ENCODE measurements at regions not wholly inside any gene's neighbourhood (a gene's known extent, or its start where the extent isn't known, plus 50 kb on each side); places are given as distances from the start of the nearest gene placed in this dataset.
A peak's percentile ranks its signal among the peaks of the same experiment; 100 is the strongest.

DNA sequence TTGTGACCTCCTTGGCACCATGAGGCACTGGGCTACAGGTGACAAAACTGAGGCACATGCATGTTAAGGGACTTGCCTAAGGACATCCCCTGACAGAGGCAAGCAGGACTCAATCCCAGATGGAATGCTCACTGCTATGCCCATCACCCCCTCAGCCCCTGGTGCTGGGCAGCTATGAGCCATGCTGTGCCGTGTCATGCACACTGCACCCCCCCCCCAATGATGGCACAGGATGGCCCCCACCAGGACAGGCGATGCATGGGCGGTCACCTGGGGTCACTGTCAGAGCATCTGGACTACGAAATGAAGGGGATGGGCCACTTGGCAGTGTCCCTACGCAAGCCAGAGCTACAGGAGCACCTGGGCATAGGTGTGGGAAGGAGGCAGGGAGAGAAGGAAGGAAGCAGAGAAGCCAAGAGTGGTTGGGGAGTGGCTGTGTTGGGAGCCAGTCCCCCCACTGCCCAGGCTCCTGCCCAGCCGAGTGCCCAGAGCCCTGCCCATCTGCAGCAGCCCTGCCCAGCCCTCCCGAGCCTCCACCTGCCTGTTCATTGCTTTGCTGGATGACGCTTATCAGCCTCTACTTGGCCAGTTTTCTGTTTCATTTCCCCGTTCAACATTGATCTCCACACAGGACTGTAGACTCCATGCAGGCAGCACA lies 84.9 kb upstream of the DIO3 start:
- peak; percentile 3 for DNase-seq

DNA sequence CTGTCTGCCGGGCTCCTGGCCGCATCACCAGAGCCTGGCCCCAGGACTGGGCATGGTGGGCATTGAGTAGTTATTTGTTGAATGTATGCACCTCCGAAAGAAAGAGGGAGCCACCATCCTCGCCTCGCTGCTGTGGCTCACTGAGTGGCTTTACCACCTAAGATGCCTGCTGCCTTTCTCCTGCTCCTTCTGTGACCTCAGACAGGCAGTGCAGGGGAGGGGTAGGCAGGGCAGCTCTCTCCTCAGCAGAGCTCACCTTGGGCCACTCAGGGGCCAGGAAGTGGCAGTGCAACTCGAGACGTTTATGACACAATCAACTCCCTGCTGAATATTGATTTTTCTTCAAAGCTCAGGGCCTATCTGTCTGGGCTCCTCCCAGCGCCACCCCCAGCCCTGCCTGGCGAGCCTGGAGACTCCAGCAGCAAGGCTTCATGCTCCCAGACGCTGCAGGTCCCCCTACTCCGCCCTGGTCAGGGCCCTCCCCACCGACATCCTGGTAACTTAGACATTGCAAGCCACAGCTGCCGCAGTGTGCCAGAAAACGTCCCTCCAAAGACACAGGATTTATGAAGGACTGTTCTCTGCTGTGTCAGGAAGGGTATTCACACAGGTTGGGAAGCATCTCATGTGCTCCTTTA lies 84.3 kb upstream of the DIO3 start:
- DNase-seq = peak; percentile 5

DNA sequence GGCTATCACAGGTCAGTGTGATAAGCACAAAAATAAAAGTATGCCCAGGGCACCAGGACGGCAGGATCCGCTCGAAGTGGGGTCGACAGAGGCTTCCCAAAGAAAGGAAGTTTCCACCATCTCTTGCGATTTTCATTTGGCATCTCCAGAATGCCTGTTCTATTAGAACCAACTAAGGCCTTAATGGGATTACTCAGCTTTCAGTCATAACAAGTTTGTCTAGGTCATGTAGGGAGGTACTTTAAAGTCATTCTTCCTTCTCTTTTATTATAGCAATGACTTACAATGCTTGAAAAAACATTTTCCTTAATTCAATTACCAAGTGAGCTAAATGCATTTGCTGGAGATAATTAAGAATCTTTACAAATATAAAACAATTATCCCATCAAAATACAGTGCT lies 83.6 kb upstream of the DIO3 start:
- DNase-seq = no peak

DNA sequence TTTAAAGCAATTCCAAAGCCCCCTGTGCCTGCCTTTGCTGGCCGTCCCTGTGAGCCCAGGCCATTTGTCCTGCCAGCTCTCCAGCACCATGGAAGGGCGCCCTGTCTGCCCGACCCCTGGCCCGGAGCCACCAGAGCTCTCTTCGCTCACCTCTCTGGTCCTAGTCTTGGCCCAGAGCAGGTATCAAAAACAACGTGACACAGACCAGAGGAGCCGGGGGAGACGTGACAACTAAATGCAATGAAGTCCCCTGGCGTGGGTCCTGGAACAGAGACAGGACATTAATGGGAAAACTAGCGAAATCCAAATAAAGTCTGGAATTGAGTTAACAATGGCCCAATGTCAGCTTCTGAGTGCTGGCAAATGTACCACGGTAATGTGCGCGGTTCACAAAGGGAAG lies 83.2 kb upstream of the DIO3 start:
- DNase-seq = peak; percentile 2

DNA sequence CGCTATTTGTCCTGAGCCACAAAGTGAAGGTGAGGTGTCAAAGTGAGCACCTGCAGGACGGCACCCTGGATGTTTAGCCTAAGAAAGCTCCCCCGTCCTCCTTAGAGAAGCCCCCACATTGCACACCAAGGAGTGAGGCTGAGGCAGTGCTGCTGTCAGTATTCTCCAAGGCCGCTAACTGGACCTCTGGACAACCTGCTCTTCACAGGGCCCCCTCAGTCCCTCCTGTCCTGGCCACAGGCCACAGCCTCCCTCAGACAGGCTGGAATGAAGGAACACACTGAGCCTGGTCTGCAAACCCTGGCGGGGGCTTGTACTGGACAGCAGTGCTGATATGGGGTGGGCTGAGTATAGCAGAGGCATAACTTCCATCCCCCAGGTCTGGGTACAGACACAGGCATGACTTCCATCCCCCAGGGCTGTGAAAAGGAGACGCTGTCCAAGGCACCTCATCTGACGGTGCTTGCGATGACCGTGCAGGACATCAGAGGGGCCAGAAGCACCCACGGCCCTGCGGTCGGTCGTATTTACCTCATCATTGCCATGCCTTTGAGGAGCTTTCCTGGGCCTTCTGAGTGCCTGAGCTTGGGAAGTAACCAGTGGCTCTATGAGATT lies 82.4 kb upstream of the DIO3 start:
- no peak for DNase-seq

DNA sequence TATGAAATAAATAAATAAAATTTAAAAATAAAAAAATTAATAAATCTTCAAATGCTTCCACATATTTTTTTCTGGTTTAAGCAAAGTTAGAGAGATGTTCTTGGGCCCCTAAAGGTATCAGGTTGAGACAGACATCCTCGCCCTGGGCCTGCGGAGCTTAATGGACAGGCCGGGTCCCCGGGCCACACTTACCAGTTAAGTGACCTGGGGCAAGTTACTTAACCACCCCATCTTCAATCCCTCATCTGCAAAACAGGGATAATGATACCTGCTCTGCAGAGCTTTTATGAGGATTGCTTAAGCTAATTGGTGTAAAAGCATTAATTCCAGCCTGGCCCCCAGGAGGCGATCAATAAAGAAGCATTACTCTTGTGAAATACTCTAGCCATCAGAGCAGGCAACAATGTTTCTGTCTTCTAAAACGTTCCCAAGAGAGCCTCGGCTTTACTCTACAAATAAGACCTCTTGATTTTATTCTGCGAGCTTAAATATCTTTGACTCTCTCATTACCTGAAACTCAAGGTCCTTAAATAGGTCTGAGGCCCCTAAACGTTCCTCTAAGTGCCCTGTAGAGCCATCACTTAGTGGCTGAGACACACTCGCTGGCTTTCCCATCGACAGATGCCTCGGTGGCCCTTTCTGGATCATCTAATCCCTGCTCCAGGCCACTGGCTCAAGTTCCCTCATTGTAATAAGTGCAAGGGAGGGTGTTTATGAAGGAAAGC lies 81.1 kb upstream of the DIO3 start:
- DNase-seq = peak; percentile 3

DNA sequence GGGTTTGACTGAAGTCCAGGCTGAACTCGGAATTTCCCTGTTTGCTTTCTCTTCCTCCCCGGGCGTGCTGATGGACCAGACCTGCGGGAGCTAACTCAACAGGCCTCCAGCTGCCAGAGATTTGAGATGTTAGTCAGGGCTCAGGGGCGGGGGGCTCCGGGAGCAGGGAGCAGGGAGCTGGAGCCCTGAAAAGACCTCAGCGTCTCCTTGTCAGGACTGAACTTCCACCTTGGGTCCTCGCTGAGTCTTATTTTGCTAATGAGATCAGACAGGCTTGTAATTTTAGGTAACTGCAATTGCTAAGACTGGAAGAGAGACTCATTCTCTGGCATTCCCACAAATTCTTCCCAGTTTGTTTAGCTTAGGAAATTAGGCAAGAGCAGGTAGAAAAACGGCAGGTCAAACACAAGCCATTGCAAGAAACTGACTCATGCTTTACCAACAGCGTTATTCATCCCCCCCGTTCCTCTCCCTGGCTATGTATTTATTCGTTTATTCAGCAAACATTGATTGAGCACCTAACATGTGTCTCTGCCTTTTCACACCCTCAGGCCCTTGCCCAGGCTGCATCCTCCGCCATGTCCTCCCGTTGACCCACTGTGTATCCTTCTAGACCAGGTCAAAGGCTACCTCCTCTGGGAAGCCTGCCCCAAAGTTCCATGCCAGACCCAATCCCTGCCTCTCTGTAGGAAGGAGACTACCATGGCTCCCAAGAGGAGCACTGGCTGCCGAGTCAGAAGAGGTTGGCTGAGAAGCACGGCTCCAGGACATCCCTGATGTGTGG lies 80.4 kb upstream of the DIO3 start:
- peak; percentile 2 for DNase-seq

DNA sequence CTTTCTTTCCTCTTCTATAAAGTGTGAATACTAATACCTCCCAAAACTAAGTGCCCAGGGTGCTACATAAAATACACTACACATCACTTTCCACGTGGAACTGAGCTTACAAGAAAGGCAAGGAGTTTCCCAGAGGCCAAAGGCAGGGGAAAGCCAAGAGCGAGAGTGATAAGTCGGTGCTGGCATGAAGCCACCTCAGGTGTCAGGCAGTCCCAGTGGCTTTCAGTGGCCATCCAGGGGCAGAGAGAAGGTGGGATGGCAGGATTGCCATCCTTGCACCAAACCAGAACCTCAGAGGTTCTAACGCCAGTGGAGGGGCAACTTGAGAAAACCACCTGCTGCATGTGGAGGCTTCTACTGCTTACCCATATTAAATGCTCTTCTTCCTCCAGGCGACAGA lies 79.7 kb upstream of the DIO3 start:
- DNase-seq = peak; percentile 1

DNA sequence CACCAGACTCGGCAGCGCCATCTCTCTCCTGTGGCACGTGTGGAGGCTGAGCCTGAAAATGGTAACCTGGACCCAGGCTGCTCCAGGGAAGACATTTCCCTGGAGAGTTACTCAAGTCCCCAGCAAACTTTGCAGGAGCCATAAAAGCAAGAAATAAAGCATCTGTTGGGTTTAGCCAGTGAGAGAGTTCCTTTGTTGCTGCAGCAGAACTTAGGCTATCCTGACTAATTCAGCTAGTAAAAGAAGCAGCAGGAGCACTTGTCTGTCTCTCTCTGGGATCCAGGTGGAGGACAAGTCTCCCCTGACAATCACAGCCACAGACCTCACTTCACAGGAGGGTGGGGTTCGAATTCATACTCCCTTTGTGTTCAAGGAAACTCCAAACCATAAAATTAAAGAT lies 79.2 kb upstream of the DIO3 start:
- no peak for DNase-seq

DNA sequence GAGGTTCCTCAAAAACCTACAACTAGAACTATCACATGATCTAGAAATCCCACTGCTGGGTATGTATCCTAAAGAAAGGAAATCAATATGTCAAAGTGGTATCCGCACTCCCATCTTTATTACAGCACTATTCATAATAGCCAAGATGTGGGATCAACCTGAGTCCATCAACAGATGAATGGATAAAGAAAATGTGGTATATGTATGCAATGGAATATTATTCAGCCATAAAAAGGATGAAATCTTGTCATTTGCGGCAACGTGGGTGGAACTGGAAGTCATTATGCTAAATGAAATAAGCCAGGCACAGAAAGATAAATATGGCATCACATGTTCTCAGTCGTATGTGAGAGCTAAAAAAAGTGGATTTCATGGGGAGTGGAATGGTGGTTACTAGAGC lies 77.5 kb upstream of the DIO3 start:
- no peak for DNase-seq

DNA sequence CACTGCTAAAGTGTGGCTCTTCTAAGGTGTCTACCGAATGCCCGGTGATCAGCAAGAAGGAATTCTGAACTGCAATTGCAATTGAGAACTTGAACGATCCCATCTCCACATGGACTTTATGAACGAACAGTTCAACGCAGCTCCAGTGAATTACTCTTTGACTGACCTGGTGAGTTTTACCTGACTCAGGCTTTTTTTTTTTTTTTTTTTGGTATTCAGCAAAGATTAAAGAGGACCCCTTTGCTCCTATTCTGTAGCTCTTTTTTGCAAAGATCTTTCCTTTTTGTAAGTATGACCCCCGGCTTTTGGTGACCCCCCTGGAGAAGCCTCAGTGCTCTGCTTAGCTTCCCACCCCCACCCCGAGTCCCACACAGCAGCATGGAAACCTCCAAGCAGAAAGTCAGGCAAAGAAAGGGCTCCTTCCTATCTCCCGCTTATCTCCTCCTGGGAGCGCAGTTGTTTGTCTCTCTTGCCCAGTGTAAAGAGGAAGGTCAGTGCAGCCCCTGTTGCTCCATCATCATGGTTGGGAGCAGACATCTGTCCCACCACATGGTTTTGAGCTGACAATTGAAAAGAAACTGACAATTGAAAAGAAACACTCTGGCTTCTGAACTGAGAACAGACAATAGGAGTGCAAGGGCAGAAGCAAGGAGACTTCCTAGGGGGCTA lies 72.1 kb upstream of the DIO3 start:
- no peak for DNase-seq

DNA sequence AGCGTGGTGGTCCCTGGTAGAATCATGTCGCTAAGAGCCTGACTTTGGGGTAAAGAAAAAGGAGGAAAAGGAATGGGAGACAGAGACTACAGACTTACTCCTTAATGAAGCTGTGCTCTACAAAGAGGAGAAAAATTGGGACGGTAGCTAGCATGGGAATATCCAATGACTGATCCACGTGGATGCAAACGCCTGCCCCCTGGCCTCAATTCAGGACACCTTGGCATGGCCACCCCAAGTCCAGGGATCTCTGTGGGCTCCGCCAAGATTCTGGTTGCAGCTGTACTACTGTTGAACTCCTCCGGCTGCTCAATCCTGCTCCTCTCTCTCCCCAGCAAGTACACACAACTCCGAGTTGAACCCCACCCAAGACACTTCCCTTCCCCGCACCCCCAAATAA lies 70.5 kb upstream of the DIO3 start:
- no peak for DNase-seq

DNA sequence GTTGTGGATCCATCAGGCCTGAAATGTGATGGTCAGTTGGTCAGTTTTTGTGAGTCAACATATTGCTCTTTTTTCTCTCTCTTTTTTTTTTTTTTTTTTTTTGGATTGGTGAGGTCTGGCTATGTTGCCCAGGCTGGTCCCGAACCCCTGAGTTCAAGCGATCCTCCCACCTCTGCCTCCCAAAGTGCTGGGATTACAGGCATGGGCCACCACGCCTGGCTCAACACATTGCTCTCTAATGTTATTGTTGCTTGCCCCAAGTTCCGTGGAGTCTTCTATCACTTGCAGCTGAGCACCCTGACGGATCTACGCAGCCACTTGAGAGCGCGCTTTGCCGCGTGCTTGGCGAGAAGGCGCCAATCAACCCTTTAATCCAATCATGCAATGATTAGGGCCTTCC lies 69.5 kb upstream of the DIO3 start:
- DNase-seq = no peak

DNA sequence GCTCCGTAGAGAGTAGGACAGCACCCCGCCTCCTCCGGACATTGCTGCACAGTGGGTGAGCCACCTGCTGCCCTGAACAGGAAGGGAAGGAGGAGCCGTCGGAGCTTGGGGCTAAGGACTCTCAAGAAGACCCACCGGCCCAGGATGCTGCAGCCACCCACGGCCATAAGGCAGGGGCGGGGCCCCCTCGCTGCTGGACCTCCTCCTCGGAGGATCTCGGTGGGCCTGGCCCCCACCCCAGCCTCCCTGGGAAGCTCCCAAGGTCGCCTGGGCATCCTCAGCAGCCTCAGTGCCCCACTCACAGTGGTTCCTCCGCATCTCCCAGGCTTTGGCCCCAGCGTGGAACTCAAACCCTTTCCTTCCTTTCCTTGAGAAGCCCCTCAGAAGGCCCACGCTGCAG lies 68.6 kb upstream of the DIO3 start:
- DNase-seq = peak; percentile 7

DNA sequence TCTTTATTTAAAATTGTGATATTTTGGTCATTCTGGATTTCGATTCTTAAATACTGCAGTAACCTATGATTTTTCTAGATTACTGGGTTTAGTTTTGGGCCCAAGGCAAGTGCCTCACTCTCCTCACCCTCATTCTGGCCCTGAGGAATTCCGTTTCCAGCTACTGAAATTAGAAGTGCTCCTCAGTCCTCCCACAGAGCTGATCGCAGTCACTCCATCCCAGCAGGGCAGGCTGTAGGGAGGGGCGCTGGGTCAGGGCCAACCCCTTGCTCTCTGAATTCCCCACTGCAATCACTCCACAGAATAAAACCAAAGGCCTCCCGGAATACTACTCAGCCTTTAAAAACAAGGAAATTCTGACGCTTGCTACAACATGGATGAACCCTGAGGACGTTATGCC lies 66.5 kb upstream of the DIO3 start:
- DNase-seq = no peak

DNA sequence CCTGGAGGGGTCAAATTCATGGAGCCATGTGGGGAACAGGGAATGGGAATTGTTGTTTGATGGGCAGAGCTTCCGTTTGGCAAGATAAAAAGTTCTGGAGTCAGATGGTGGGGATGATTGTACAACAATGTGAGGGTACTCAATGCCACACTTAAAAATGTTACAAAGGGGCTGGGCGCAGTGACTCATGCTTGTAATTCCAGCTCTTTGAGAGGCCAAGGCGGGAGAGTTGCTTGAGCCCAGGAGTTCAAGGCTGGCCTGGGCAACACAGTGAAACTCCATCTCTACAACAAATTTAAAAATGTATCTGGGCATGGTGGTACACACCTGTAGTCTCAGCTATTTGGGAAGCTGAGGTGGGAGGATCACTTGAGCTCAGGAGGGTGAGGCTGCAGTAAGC lies 66.0 kb upstream of the DIO3 start:
- no peak for DNase-seq

DNA sequence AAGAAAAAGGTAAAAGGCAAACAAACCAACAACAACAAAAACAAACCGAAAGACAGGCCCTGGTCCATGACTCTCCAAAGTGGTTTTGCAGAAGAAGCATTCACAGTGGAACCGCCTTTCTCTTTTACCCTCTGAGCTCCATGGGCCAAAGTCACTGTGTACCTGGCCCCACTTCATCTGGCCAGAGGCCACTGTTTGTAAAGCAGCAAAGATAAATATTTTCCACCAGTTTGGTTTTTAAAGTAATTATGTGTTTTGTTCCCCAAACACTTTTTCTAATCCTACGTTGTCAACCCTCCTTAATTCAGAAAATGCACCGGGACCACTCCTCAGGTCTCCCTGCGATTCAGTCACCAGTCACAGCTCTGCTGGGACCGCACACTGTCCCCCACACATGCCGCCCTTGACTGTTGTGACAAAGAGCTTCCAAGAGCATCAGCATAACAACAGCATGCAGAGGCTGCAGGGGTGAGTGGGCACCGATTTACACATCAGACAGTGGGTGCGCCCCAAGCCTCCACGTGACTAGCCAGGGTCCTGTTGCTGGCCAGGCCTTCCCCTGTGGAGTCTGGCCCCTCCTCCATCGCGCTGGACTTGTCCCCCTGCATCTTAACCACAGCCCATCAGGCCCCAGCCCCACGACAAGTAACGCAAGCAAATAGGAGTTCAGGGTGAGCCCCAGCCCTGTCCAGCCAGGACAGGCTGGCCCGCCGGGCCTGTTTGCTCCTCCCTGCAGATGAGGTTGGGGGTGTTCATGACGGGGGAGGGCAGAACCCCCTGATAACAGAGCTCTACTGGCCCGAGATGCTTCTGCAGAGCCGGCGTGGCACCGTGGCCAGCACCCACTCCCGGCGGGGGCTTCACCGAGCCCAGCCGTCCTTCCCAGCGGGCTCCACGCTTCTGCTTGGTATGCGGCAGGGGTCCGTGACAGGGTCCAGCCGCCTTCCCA lies 65.2 kb upstream of the DIO3 start:
- peak; percentile 9 for DNase-seq

DNA sequence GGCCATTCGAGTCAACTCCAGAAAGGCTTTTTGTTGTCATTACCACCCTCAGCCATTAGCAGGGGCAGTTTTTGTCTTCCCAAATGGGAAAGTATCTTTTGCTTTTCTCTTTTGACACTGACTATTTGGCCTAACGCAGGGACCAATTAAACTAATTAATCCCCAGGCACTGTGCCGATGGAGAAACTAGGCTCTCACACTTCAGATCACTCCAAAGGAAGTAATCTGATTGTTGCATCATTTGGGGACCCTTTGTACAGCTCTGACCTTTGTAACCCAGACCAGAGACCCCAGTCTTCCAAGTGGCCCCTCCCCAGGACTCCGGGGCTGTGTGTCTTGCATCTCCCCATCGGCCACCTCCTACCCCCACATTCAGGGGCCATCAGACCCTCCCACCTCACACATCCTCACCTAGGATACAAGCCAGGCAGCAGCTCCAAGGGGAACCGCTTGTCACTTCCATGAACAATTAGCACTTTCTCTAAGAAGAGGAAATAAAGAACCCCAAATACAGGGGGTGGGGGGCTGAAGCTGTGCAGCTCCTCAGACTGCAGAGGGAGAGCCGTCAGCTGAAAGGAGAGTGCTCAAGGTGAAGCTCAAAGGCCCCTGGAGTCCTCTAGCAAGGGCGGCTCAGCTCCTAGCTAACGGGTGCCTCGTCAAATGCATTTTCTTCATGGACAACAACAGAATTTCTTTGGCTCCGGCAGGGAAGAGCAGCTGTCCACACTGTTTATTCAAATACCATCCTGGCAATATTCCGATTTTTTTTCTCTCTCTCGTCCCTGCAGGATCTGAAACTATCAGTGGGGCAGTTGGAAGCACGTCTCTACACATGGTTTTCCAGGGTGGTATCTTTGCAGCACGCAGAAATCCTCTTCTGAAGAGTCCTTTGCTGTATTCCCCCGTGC lies 64.3 kb upstream of the DIO3 start:
- DNase-seq = peak; percentile 2

DNA sequence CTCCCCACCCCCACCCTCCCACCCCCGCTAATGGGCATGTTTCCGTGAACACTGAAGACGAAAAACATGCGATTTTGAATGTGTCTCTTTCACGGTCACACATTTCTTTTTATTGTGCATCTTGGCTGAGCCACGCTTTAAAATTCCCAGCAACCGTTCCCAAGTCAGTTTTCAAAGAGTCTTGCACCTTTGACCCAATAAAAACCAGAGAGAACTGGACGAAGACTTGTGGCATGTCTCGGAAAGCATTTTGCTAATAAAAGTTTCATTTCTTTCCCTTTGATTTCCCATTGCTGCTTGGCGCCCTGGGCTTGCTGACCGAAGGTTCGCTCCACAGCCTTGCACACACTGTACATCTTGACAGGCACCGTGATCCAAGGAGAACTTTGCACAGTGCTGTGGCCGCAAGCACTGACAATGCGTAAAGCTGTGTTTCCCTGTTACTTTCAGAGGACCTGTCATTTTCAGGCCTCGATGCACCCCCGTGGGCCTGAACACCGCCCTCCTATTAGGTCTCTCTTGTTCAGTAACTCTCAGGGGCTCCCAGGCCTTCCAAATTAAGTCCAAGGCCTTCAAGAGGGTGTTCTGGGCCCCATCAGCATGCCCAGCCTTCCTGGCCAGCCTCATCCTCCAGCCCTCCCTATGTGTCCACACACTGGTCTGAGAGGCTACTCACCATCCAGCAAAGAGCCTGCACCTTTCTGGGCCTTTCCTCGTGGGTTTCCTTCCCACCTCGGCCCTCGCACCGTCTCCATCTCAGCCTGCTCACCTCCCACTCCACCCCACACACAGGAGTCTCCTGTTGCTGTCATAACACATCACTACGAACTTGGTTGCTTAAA lies 63.4 kb upstream of the DIO3 start:
- peak; percentile 5 for DNase-seq

Measured in activated naive CD4-positive, alpha-beta T cell treated with anti-CD3 and anti-CD28 coated beads, Interleukin-2, amount 50 U/mL, for 16 hours (primary cell).